ENCODE measurements at regions not wholly inside any gene's neighbourhood (a gene's known extent, or its start where the extent isn't known, plus 50 kb on each side); places are given as distances from the start of the nearest gene placed in this dataset.

DNA sequence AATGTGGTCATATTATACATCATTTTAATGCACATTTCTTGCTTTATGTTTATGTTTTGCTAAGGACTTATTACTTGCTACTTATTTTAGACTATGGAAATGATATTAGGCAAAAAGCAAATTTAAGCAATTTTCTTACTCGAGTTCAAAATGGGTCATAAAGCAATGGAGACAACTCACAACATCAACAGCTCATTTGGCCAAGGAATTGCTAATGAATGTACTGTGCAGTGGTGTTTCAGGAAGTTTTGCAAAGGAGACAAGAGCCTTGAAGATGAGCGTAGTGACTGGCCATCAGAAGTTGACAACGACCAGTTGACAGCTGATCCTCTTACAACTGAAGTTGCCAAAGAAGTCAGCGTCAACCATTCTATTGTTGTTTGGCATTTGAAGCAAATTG is 831.8 kb upstream of the SEL1L start:
- no peak for TF ChIP-seq POLR2A (IDR thresholded peaks at IDR 0.05; ENCODE audit: low read depth, low read length)
- no peak for TF ChIP-seq POLR2AphosphoS5 (IDR thresholded peaks at IDR 0.05; ENCODE audit: low read depth, low read length)
